Peyer's patch (tissue), 4 donors: ENCODE measurements at regions not wholly inside any gene's neighbourhood (a gene's known extent, or its start where the extent isn't known, plus 50 kb on each side); places are given as distances from the start of the nearest gene placed in this dataset.

Source experiments
- POLR2A ChIP-seq, 2 donors: fragments of 450-650 bp; IDR thresholded peaks; one replicate each; pipeline ENCODE4 v1.5.1; 2017; ENCODE audit warnings: antibody characterized with exemption in 2 of 2, mild to moderate bottlenecking in 2 of 2, moderate library complexity in 2 of 2
- TF ChIP-seq, protein P1 (sequence below), 6 experiments: fragments of 450-650 bp in 4 of 6; fragments of 200-600 bp in 2 of 6; sonication (generic) in 1 of 6; IDR thresholded peaks; one replicate each; pipeline ENCODE4 v1.5.1; 2017 to 2019; ENCODE audit warnings: antibody characterized with exemption in 6 of 6, mild to moderate bottlenecking in 3 of 6, moderate library complexity in 1 of 6

DNA sequence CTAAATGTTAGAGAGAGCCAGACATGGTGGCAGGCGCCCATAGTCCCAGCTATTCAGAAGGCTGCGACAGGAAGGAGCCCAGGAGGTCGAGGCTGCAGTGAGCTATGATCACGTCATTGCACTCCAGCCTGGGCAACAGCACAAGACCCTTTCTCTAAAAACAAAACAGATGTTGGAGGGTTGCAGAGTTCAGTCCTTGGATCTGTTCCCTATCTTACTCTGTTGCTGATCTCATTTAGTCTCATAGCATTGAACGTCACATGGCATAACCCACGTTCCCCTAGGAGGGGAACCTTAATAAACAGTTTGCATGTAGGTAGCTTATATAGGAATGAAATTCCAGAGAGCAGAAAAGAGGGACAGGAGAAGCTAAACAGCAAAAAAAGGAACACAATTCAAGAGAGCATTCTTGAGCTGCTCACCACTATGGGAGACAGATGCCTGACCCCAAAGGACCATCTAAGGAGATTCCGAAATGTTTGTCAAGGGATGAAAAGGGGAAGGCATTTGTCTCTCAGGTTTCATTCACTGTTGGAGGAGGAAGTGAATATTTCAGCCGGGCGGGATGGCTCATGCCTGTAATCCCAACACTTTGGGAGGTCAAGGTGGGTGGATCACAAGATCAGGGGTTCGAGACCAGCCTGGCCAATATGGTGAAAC is 54.6 kb upstream of the PIM1 start:
- TF ChIP-seq, protein P1, sequence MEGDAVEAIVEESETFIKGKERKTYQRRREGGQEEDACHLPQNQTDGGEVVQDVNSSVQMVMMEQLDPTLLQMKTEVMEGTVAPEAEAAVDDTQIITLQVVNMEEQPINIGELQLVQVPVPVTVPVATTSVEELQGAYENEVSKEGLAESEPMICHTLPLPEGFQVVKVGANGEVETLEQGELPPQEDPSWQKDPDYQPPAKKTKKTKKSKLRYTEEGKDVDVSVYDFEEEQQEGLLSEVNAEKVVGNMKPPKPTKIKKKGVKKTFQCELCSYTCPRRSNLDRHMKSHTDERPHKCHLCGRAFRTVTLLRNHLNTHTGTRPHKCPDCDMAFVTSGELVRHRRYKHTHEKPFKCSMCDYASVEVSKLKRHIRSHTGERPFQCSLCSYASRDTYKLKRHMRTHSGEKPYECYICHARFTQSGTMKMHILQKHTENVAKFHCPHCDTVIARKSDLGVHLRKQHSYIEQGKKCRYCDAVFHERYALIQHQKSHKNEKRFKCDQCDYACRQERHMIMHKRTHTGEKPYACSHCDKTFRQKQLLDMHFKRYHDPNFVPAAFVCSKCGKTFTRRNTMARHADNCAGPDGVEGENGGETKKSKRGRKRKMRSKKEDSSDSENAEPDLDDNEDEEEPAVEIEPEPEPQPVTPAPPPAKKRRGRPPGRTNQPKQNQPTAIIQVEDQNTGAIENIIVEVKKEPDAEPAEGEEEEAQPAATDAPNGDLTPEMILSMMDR (IDR thresholded peaks at IDR 0.05) = no peak
- no peak for TF ChIP-seq POLR2A (IDR thresholded peaks at IDR 0.05)
